ENCODE measurements at regions not wholly inside any gene's neighbourhood (a gene's known extent, or its start where the extent isn't known, plus 50 kb on each side); places are given as distances from the start of the nearest gene placed in this dataset.

GRCh38 chr10:33820531-33820930, 486.1 kb upstream of the NRP1 start:
- FAIRE-seq, result no peak
- no peak for DNase-seq (ENCODE audit: insufficient read length, low spot score)

- FAIRE-seq (no peak), DNase-seq (ENCODE audit: insufficient read length, low spot score) (no peak)
Measured at GRCh38 chr10:33819206-33819605, 484.7 kb upstream of the NRP1 start.

- DNase-seq (ENCODE audit: insufficient read length, low spot score), result no peak
- no peak for FAIRE-seq
Measured at GRCh38 chr10:33818343-33818742, 483.9 kb upstream of the NRP1 start.

- DNase-seq (ENCODE audit: insufficient read length, low spot score) (no peak), FAIRE-seq (no peak)
Measured at GRCh38 chr10:33817605-33818004, 483.1 kb upstream of the NRP1 start.

- no peak for FAIRE-seq
- DNase-seq (ENCODE audit: insufficient read length, low spot score), result no peak
Measured at GRCh38 chr10:33815776-33816175, 481.3 kb upstream of the NRP1 start.

GRCh38 chr10:33813871-33814270, 479.4 kb upstream of the NRP1 start:
- FAIRE-seq, result no peak

GRCh38 chr10:33813415-33813814, 478.9 kb upstream of the NRP1 start:
- DNase-seq (ENCODE audit: insufficient read length, low spot score), result no peak
- FAIRE-seq, result no peak

More at GRCh38 chr10:33813871-33814270, 479.4 kb upstream of the NRP1 start:
- DNase-seq (ENCODE audit: insufficient read length, low spot score), result no peak

GRCh38 chr10:33812586-33812985, 478.1 kb upstream of the NRP1 start:
- no peak for DNase-seq (ENCODE audit: insufficient read length, low spot score)
- no peak for FAIRE-seq

- FAIRE-seq, result no peak
Measured at GRCh38 chr10:33810986-33811385, 476.5 kb upstream of the NRP1 start.

GRCh38 chr10:33809732-33810131, 475.3 kb upstream of the NRP1 start:
- no peak for FAIRE-seq
- no peak for DNase-seq (ENCODE audit: insufficient read length, low spot score)

More at GRCh38 chr10:33810986-33811385, 476.5 kb upstream of the NRP1 start:
- DNase-seq (ENCODE audit: insufficient read length, low spot score), result no peak

GRCh38 chr10:33808475-33808874, 474.0 kb upstream of the NRP1 start:
- DNase-seq (ENCODE audit: insufficient read length, low spot score) (no peak), FAIRE-seq (no peak)

- no peak for FAIRE-seq
Measured at GRCh38 chr10:33807531-33808359, 473.3 kb upstream of the NRP1 start.

GRCh38 chr10:33805831-33806230, 471.4 kb upstream of the NRP1 start:
- FAIRE-seq (no peak), DNase-seq (ENCODE audit: insufficient read length, low spot score) (no peak)

More at GRCh38 chr10:33807531-33808359, 473.3 kb upstream of the NRP1 start:
- DNase-seq (ENCODE audit: insufficient read length, low spot score), result no peak

GRCh38 chr10:33804584-33804983, 470.1 kb upstream of the NRP1 start:
- no peak for FAIRE-seq
- no peak for DNase-seq (ENCODE audit: insufficient read length, low spot score)

- DNase-seq (ENCODE audit: insufficient read length, low spot score) (no peak), FAIRE-seq (no peak)
Measured at GRCh38 chr10:33803248-33803647, 468.8 kb upstream of the NRP1 start.

- DNase-seq (ENCODE audit: insufficient read length, low spot score), result no peak
- no peak for FAIRE-seq
Measured at GRCh38 chr10:33802566-33802965, 468.1 kb upstream of the NRP1 start.

GRCh38 chr10:33801705-33802104, 467.2 kb upstream of the NRP1 start:
- no peak for DNase-seq (ENCODE audit: insufficient read length, low spot score)
- FAIRE-seq, result no peak

- FAIRE-seq, result no peak
- no peak for DNase-seq (ENCODE audit: insufficient read length, low spot score)
Measured at GRCh38 chr10:33800986-33801385, 466.5 kb upstream of the NRP1 start.

- no peak for DNase-seq (ENCODE audit: insufficient read length, low spot score)
- FAIRE-seq, result no peak
Measured at GRCh38 chr10:33800545-33800944, 466.1 kb upstream of the NRP1 start.

- FAIRE-seq (no peak), DNase-seq (ENCODE audit: insufficient read length, low spot score) (no peak)
Measured at GRCh38 chr10:33799944-33800323, 465.5 kb upstream of the NRP1 start.

GRCh38 chr10:33799281-33799943, 464.9 kb upstream of the NRP1 start:
- FAIRE-seq (no peak), DNase-seq (ENCODE audit: insufficient read length, low spot score) (no peak)

GRCh38 chr10:33798754-33799153, 464.3 kb upstream of the NRP1 start:
- DNase-seq (ENCODE audit: insufficient read length, low spot score) (no peak), FAIRE-seq (no peak)
